Muscle of back (tissue), 3 donors: ENCODE measurements at regions not wholly inside any gene's neighbourhood (a gene's known extent, or its start where the extent isn't known, plus 50 kb on each side); places are given as distances from the start of the nearest gene placed in this dataset.
A peak's percentile ranks its signal among the peaks of the same experiment; 100 is the strongest.
"Not testable (repeated sequence)": the region's sequence is repeated elsewhere in the genome, so short reads cannot be mapped to it uniquely, and the experiment has no call there.

ENCODE experiments used
- DNase-seq, 3 donors: peaks; one replicate each; pipeline versions ENCODE4 v3.0.0 to v3.0.0-alpha.2; 2013

DNA sequence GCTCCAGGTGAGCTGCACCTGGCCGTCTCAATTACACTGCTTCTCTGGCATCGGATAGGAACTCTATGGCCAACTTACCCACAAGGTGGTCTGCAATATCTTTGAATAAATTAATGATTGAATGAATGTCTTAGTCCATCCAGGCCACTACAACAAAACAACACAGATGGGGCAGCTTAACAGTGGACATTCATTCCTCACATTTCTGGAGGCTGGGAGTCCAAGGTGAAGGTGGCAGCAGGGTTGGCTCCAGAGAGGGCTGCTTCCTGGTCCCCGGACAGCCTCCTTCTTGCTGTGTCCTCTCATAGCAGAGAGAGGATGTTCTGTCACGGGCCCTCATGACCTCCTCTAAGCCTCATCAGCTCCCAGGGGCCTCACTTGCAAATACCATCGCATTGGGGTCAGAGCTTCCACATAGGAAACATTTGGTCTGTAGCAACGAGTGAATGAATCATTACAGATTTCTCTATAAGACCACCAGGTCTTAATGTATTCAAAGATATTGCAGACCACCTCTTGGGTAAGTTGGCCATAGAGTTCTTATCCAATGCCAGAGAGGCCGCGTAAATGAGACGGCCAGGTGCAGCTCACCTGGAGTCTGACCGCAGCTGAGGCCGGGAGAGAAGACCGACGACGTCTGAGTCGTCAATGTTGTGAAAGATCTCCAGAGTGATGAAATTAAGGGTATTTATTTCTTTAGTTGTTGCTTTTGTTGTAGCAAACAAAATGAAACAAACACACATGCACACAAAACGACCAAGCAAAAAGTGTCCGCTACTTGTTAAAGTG lies 182.7 kb upstream of the C14orf180 start:
- DNase-seq = no peak

DNA sequence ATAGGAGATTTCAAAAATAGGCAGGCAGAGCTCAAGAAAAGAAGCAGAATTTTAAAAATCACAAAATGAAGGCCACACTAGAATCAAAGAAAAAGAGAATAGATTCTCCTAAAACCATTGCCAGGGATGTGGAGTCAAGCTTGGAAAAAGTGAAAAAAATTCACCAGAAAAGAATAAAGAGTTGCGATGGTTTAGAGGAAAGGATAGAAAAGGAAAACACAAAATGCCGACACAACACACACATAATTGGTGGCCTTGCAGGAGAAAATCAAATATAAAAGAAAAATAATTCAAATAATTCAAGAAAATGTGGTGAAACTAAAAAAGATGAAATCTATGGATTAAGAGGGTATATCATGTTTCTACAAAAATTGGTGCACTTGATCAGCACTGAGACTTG lies 181.6 kb upstream of the C14orf180 start:
- no peak for DNase-seq

DNA sequence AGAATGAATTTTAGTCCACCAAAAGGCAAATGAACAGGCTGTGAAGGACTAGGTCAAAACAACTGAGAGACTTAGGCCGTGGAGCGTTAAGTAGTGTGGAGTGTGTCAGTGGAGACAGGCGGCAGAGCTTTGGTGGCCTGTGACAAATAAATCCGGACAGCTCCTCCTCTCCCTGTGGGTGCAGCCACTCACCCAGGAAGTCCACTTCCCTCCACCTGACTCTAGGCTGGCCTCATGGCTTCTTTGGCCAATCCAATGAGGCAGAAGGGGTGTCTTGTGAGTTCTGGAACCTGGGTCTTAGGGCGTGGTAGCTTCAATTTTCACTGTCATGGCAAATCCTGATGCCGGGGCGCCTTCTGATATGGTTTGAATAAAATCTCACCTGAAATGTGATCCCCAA lies 180.9 kb upstream of the C14orf180 start:
- no peak for DNase-seq

DNA sequence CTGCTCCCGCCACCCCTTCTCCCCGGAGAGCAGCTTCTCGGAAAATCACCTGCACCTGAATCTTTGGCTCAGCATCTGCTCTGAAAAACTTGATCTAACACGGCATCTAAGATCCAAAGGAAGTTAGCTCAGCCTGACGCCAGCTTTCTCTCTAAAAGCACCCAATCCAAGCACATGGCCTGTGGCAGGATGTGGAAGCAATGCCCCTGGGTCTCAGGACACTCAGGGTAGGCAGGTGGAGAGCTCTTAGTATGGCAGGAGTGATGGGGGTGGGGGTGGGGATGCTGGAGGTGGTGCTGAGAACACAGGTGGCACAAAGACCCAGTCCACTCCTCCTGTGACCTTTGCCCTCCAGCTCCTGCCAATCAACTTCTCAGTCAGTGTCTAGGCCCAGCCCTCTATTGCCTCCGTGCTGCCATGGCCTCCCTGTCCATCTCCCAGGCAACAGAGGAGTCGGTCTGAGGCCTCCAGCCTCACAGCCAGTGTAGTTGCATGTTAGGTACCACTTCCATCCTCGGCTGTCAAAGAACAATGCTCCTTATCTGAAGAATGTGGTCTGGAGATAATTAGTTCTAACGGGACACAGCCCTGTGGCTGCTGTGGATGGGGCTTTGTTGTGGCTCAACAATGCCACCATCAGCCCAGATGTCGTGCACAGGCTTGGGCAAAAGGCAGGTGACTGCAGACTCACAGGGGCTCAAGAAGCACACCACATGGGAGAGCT lies 180.0 kb upstream of the C14orf180 start:
- no peak for DNase-seq

DNA sequence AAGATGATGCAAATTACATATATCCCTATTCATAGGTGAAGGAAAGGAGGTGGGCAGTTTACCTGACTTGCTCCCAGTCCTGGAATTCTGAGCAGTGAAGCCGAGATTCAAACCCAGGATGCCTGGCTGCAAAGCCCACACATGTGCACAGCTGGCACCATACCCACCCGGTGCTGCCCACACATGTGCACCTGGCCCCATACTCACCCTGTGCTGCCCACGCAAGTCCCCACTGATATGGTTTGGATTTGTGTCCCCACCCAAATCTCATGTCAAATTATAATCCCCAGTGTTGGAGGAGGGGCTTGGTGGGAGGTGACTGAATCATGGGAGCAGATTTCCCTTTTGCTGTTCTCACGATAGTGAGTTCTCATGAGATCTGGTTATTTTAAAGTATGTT lies 179.2 kb upstream of the C14orf180 start:
- no peak for DNase-seq

DNA sequence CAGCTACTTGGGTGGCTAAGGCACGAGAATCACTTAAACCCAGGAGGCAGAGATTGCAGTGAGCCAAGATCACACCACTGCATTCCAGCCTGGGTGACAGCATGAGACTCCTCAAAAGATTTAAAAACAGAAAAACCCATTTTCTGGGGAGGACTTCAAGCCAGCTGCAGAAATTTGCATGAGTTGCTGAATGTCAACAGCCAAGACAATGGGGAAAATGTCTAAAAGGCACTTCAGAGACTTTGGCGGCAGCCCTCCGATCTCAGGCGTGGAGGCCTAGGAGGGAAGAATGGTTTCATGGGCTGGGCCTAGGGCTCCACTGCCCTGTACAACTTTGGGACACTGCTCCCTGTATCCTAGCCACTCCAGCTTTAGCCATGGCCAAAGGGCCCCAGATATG lies 177.8 kb upstream of the C14orf180 start:
- DNase-seq = no peak

DNA sequence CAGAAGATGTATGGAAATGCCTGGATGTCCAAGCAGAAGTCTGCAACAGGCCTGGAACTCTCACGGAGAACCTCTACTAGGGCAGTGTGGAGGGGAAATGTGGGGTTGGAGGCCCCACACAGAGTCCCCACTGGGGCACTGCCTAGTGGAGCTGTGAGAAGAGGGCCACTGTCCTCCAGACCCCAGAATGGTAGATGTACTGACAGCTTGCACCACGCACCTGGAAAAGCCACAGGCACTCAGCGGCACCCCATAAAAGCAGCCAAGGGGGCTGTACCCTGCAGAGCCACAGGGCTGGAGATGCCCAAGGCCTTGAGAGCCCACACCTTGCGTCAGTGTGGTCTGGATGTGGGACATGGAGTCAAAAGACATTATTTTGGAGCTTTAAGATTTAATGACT lies 177.3 kb upstream of the C14orf180 start:
- not testable (repeated sequence) for DNase-seq

DNA sequence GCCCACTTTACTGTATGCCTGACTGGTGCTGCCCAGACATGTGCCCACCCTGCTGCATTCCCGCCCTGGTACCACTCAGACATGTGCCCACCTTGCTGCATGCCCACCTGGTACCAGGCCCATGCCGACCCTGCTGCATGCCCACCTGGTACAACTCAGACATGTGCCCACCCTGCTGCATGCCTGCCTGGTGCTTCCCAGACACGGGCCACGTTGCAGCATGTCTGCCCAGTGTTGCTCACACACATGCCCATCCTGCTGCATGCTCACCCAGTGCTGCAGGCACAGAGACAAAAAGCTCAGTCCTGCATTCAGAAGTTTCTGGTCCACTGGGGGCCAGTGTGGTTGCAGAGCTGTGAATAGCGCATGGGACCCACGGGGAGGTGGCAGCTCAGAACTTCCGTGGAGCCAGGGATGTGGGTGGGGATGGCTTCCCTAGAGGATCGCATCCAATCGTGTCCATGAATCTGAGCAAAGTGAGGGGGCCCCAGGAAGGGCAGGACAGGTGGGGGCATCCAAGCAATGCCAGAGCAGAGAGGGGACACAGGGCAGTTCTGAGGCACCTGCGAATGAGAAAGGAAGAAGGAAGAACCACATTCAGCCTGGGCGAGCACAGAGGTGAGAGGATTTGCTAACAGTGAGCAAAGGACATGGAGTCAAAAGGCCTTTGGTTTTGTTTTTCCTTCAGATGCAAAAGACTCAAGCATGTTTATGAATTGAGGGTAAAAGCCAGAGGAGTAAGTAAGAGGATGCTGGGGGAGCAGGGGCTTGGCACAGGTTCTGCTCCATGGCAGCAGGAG lies 175.9 kb upstream of the C14orf180 start:
- no peak for DNase-seq

DNA sequence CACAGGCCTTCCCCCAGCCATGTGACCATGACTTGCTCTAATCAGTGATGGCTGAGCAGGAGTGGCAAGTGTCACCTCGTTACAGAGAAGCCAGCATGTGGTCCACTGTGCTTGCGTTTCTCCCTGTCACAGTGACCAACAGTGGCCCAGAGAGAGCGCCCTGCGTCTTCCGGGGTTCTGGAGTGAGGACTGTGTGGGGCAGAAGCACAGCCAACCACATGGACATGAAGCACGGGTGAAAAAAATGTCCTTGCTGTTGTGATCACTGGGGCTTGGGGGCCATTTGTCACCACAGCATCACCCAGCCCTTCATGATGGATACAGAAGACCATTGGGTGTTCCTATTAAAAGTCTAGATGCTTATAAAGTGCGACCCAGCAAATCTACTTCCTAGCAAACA lies 174.6 kb upstream of the C14orf180 start:
- no peak for DNase-seq

DNA sequence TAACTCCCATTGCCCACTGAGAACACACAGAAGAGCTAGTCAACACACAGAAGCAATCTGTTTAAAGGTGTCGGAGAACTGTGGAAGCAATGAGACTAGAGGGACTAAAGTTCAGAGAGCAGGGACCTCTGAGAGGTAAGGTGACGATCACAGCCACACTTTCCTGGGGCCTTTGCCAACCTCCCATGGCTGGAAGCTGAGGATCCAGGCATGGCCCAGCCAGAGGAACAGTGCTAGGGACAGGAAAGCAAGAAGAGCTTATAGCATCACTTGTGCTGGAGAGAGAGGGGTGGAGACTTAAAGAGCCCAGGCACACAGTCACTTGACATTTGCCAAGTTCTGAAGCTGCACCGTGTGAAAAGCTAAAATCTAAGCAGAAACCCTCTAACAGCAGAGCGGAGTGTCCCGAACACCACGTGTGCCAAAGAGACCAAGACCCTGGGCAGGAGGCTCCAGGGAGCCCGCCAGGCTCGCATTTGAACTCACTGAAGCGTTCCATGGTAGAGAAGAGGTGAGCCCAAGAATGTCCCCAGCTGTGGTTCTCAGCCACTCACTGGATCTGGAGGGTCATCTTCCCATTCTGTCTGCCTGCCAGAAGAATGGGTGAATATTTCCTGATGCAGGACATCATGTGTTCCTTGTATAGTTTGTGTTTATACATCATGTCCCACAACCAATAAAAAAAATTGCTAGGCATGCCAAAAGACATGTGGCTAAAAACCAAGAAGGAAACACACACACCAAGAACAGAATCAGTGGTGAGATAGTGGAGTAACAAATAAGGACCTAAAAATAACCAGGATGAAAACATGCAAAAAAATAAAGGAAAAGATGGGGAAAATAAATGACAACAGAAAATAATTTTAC lies 174.0 kb upstream of the C14orf180 start:
- no peak for DNase-seq

DNA sequence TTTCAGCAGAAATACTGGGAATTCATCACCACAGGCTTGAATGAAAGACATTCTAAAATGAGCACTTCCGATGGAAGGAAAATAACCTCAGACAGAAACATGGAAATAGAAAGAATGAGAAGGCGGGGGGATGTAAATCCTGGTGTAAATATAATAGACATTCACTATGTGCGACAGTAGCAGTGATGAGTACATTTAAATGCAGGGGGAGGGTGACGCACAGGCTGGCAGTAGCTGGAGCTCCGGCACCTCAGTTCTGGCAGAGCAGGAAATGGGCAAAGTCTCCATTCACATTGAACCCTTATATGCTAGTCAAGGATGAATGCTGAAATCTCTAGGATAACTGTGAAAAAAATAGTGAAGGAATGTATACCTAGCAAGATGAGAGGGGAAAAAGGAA lies 172.7 kb upstream of the C14orf180 start:
- DNase-seq = no peak

DNA sequence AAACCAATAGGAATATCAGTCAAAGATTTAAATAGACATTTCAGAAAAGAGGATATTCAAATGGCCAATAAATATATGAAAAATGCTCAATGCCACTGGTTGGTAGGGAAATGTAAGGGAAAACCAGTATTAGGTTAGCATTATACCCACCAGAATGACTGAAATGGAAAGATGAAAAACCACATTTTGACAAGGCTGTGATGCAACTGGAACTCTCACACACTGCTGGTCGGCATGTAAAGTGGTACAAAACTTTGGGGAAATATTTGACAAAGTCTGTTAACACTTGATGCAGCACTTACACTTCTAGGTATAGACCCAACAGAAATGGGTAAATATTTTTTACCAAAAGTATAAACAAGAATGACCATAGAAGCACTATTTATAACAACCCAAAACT lies 163.2 kb upstream of the C14orf180 start:
- DNase-seq = no peak

DNA sequence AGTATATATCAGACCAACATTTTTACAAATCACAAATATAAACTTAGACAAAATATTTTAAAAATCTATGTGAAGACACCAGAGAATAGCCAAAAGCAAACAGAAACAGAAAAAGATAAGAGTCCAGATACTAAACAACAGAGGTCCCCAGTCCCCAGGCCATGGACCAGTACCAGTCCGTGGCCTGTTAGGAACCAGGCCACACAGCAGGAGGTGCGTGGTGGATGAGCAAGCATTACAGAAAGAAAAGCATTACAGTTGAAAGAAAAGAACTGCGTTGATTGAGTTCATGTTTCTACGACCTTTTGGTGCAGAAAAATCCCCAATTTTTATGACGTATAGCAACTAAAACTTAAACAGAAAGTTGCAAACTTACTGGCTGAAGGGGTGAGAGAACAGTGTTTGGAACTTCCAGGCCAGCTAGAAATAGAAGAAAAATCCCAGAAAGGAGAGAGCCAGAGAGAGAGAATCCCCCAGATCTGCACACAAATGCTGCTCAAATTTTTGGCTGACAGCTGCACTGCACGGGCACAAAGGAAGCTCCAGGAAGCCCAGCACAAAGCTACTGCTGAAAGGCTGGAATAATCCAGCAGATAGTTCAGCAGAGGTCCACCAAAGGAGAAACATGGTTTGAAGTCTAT lies 159.6 kb upstream of the C14orf180 start:
- DNase-seq = no peak

DNA sequence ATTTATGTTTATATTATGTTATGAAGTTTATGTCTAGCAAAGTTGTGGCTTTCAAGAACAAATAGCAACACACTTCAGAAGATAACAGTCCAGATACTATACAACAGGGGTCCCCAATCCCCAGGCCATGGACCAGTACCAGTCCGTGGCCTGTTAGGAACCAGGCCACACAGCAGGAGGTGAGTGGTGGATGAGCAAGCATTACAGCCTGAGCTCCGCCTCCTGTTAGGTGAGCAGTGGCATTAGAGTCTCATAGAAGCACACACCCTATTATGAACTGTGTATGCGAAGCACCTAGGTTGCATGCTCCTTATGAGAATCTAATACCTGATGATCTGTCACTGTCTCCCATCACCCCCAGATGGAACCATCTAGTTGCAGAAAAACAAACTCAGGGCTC lies 159.0 kb upstream of the C14orf180 start:
- DNase-seq = not testable (repeated sequence)

DNA sequence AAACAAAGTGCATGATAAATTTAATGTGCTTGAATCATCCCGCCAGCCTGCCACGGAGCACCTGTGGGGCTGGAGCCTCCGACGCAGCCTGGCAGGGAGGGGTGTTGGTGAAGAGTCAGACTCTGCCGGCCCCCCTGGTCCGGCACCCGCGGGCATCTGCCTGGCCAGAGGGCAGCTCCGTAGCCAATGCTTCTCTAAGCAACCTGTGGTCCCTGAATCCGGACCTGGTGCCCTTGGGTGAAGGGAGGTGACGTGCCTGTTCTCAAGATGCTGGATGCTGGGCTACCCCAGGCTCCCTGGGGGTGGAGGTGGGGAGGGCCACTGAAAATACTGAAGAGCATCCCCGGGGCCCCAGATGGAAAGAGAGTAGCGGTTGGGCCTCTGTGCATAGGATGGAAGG lies 158.6 kb upstream of the C14orf180 start:
- no peak for DNase-seq

DNA sequence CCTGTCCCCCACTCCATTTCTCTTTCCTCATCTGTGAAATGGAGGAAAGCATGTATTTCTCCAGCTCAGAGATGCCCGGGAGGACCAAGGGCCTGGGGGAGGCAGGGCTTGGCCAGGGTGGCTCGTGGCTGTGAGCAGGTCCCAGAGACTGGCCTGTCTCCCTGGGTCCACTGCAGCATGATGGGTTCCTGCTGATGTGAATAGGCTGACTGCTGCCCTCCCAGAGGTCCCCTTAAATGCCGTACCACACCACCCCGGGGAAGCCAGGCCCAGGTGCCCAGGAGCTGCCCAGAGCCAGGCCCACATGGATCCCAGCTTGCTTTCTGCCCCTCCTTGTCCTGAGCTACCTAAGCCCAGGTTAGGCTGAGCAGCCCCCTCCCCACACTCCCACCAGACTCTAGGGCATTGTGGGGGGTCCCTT lies 158.2 kb upstream of the C14orf180 start:
- no peak for DNase-seq

DNA sequence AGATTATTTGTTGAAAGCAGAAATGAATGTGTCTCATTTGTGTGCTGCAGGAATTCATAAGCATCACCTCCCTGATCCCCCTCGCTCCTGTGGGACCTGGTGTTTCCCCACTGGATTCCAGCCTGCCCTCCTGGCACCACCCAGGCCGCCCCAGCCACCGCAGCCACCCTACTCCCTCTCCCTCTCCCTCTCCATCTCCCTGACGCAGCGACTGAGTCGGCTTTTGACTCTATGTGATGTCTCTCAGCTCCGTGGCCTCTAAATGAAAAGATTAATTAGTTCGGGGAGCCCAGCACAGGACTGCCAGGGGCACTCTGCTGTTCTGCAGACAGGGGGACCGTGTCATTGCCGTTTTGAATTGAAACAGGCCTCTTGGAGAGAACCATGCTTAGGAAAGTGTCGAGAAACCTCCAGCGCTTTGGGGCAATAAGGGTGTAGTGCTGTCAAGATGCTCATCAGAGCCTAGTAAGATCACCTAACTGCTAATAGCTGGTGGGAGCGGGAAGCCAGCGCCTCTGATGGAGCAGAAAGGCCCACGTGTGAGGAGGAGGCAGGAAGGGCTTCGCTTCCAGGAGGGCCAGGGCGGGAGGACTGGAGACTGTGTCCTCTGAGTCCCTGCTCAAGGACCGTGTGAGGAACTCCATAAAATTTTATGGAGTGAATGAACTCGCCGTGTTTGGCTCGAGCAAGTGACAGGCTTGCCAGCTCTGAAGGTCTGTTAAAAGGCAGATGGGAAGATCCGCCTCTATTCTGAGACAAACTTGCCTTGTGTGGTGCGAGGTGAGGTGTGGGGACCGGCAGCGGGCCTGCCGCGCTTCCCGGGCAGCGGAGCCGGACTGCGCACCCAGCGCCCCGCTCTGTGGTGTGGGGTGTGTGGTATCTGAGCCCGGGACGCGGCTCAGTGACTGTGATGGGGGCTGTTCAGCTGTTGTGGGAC lies 157.4 kb upstream of the C14orf180 start:
- peak in 1 of 3 donors; percentile 62 for DNase-seq

DNA sequence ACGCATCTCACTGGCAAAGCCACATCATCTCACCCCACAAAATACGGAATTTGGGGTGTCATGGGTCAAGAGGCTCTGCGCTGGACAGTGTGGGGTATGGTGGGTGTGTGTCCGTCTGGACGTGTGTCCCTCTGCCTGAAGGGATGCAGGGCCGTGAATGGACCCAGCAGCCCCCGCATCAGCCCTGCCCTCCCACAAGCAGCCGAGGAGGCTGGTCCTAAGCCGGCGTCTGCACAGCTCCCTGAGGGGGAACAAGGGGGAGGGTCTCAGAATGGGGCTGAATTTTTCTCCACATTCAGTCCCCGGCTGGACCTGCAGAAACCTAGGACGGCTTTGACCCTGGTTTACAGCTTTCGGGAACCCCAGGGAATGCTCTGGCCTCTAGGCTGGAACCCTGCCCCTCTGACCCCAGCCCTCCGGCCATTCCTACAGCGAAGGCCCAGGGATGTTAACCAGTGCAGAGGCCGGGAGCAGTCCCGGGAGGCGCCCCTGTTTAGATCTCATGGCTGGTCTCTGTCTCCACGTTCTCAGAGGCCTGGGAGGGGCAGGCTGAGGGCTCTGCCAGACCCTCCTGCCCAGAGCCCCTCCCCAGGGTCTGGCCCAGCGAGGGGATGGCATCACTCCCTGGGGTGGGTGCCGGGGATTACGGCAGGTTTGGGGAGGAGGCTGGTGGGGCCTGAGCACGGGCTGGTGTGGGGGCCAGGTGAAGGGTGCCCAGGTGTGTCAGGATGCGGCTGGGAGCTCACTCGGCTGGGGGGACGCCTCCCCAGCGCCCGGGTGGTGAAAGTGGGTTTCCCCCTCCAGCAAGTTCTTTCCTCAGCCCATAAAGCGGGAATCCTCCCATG lies 156.5 kb upstream of the C14orf180 start:
- DNase-seq = no peak
